GM10266 (cell line): ENCODE measurements at regions not wholly inside any gene's neighbourhood (a gene's known extent, or its start where the extent isn't known, plus 50 kb on each side); places are given as distances from the start of the nearest gene placed in this dataset.

Experiments
- DNase-seq: peaks from one replicate; pipeline ENCODE4 v3.0.0; 2012; ENCODE audit errors: extremely low spot score
- TF ChIP-seq, protein P1 (sequence below): IDR thresholded peaks from 2 replicates; pipeline ENCODE4 v1.5.1; 2012; ENCODE audit warnings: mild to moderate bottlenecking, low read depth; ENCODE audit not compliant: control insufficient read depth, insufficient read depth; ENCODE audit errors: missing control alignments

GRCh38 chr20:52259295-52259694 lies 67.7 kb upstream of the ZFP64 start:
- TF ChIP-seq, protein P1, sequence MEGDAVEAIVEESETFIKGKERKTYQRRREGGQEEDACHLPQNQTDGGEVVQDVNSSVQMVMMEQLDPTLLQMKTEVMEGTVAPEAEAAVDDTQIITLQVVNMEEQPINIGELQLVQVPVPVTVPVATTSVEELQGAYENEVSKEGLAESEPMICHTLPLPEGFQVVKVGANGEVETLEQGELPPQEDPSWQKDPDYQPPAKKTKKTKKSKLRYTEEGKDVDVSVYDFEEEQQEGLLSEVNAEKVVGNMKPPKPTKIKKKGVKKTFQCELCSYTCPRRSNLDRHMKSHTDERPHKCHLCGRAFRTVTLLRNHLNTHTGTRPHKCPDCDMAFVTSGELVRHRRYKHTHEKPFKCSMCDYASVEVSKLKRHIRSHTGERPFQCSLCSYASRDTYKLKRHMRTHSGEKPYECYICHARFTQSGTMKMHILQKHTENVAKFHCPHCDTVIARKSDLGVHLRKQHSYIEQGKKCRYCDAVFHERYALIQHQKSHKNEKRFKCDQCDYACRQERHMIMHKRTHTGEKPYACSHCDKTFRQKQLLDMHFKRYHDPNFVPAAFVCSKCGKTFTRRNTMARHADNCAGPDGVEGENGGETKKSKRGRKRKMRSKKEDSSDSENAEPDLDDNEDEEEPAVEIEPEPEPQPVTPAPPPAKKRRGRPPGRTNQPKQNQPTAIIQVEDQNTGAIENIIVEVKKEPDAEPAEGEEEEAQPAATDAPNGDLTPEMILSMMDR, result no peak
- DNase-seq, result no peak

DNA sequence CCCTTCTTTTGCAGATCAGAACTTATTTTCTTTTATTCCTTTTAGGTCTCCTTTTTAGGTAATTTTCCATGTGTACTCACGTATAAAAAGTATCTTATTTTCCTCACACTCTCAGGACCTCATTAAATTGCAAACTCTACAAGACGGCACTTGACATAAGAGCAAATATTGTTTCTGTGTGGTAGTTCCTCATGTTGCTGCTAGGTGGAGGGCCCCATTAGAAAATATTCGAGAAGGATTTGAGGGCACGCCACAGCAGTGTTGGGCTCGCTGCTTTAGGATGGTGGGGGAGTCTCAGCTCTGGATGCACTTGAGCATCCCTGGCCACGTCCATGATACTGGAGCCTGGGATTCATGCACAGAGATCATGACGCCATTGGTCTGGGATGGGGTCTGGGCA lies 64.9 kb upstream of the ZFP64 start:
- DNase-seq, result no peak
- TF ChIP-seq, protein P1, result no peak

- no peak for DNase-seq
- TF ChIP-seq, protein P1, result no peak
These were observed 61.1 kb upstream of the ZFP64 start for GRCh38 chr20:52252664-52253063.

GRCh38 chr20:52251827-52252226 lies 60.2 kb upstream of the ZFP64 start:
- no peak for DNase-seq
- TF ChIP-seq, protein P1, result no peak

- TF ChIP-seq, protein P1, result no peak
These were observed 59.6 kb upstream of the ZFP64 start for GRCh38 chr20:52251136-52251700.

GRCh38 chr20:52247548-52247947 lies 56.0 kb upstream of the ZFP64 start:
- TF ChIP-seq, protein P1, result no peak
- no peak for DNase-seq

More at GRCh38 chr20:52251136-52251700, 59.6 kb upstream of the ZFP64 start:
- DNase-seq, result no peak

GRCh38 chr20:52246366-52246765 lies 54.8 kb upstream of the ZFP64 start:
- TF ChIP-seq, protein P1, result no peak
- DNase-seq, result no peak
